Esophagus (tissue), 2 donors: ENCODE measurements at regions not wholly inside any gene's neighbourhood (a gene's known extent, or its start where the extent isn't known, plus 50 kb on each side); places are given as distances from the start of the nearest gene placed in this dataset.

Source experiments
- H3K27ac ChIP-seq, 2 donors: one replicate each; pipeline ENCODE4 v1.5.1; 2013; ENCODE audit warnings: low read depth in 2 of 2, mild to moderate bottlenecking in 2 of 2, inconsistent platforms in 1 of 2, low read length in 1 of 2, moderate library complexity in 1 of 2
- H3K27me3 ChIP-seq, 2 donors: one replicate each; pipeline ENCODE4 v1.6.1; 2013; ENCODE audit warnings: low read length in 2 of 2, control low read depth in 1 of 2, mild to moderate bottlenecking in 1 of 2; ENCODE audit not compliant: insufficient read depth in 2 of 2, control insufficient read depth in 1 of 2
- H3K36me3 ChIP-seq, 2 donors: one replicate each; pipeline ENCODE4 v1.6.1; 2013; ENCODE audit warnings: low read length in 1 of 2; ENCODE audit not compliant: control insufficient read depth in 2 of 2, insufficient read depth in 2 of 2
- H3K4me1 ChIP-seq, 2 donors: one replicate each; pipeline ENCODE4 v1.6.1; 2013; ENCODE audit warnings: low read length in 1 of 2; ENCODE audit not compliant: control insufficient read depth in 2 of 2, insufficient read depth in 2 of 2
- H3K4me3 ChIP-seq, 2 donors: one replicate each; pipeline ENCODE4 v1.5.1; 2013; ENCODE audit warnings: low read length in 2 of 2, mild to moderate bottlenecking in 2 of 2, low read depth in 1 of 2, moderate library complexity in 1 of 2
- H3K9me3 ChIP-seq, 2 donors: one replicate each; pipeline ENCODE4 v1.6.1; 2013; ENCODE audit warnings: mild to moderate bottlenecking in 2 of 2, low read depth in 1 of 2, low read length in 1 of 2, moderate library complexity in 1 of 2; ENCODE audit not compliant: control insufficient read depth in 2 of 2, insufficient read depth in 1 of 2
- WGBS, 2 donors: extraction: QIAGEN DNeasy Blood & Tissue Kit; methylation state at CpG; one replicate each; pipeline ENCODE4 v1.1.7; 2013; 5-methylcytosine and 5-hydroxymethylcytosine counted together
- donor health status: healthy with polysubstance abuse.
- donor health status: Bipolar disorder and iron deficiency.

DNA sequence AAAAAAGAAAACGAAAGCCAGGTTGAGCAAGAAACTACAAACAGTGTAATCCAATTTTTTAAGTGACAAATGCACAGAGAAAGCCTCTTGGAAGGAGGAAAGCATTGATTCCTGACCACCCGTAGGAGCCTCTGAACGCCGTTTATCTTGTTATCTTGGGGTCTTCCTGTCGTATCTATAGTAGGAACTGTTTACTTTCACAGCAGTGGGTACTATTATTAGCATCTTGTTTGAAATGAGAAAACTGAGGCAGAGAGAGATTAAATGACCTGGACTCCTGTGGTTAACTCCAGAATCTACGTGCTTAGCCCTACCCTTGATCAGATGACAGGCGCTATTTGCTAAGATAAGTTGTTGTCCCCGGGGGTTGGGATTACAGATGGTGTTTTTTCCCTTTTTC, 196.7 kb upstream of the FOXF1 start:
- H3K27ac ChIP-seq = no peak overlapping the region
- no peak overlapping the region for H3K4me3 ChIP-seq
- no peaks in the 10 kb centered on the region for H3K9me3 ChIP-seq
- H3K4me1 ChIP-seq = no peaks in the 10 kb centered on the region
- WGBS, 2 donors = 42 to 44% methylated on average over 8 of the region's 8 CpGs
- no peaks in the 10 kb centered on the region for H3K27me3 ChIP-seq
- H3K36me3 ChIP-seq = no peaks in the 10 kb centered on the region

DNA sequence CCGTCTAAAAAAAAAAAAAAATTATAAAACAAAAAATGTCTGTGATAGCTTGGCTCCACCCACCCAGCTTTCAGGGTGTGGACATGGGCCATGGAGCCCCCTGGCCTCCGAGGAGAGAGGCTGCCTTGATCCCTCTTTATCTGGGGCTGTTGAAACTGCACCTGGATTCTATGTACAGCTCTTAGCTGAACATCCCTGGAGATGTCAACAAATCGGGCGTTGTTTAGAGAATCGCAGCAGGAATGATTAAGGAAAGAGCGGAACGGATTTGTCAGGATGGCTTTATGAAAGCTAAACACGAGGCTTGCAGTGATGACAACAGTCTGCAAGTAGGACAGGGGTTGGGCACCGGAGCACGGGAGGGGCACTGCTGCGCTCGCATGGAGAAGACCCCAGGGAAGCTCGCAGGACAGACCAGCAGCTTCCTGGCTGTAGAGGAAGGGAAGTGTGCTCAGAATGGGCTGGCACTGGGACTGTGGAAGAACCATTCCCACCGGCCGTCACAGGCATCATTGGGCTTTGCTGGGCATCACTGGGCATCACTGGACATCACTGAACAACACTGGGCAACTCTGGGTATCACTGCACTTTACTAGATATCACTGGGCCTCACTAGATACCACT, 195.8 kb upstream of the FOXF1 start:
- 53 to 59% methylated on average over 15 of the region's 15 CpGs for WGBS, 2 donors
- H3K36me3 ChIP-seq = no peaks in the 10 kb centered on the region
- no peaks in the 10 kb centered on the region for H3K4me1 ChIP-seq
- H3K27ac ChIP-seq = no peak overlapping the region
- no peaks in the 10 kb centered on the region for H3K9me3 ChIP-seq
- H3K27me3 ChIP-seq = no peaks in the 10 kb centered on the region
- H3K4me3 ChIP-seq = no peak overlapping the region

- H3K27me3 ChIP-seq = no peaks in the 10 kb centered on the region
- H3K9me3 ChIP-seq = no peaks in the 10 kb centered on the region
- H3K4me1 ChIP-seq = no peaks in the 10 kb centered on the region
- H3K27ac ChIP-seq = no peak overlapping the region
- WGBS, 2 donors = 83 to 85% methylated on average over 21 of the region's 21 CpGs
- H3K36me3 ChIP-seq = no peaks in the 10 kb centered on the region
- no peak overlapping the region for H3K4me3 ChIP-seq
Measured at GRCh38 chr16:86316967-86317812, 193.1 kb upstream of the FOXF1 start.

GRCh38 chr16:86317813-86318650, 192.3 kb upstream of the FOXF1 start:
- Histone ChIP-seq H3K4me1 (peaks cover 0 to 2% of the 10 kb centered on the region in 2 donors), H3K36me3 (no peaks in the 10 kb centered on the region), H3K27me3 (no peaks in the 10 kb centered on the region), H3K9me3 (no peaks in the 10 kb centered on the region), H3K27ac (no peak overlapping the region), H3K4me3 (no peak overlapping the region)
- WGBS, 2 donors = 73% methylated on average over 13 of the region's 13 CpGs

- Histone ChIP-seq H3K4me3 (no peak overlapping the region), H3K9me3 (no peaks in the 10 kb centered on the region), H3K27ac (no peak overlapping the region), H3K36me3 (no peaks in the 10 kb centered on the region), H3K27me3 (no peaks in the 10 kb centered on the region), H3K4me1 (peaks cover 0 to 2% of the 10 kb centered on the region in 2 donors)
- WGBS, 2 donors = 72 to 74% methylated on average over 13 of the region's 13 CpGs
Measured at GRCh38 chr16:86319585-86320236, 190.6 kb upstream of the FOXF1 start.

DNA sequence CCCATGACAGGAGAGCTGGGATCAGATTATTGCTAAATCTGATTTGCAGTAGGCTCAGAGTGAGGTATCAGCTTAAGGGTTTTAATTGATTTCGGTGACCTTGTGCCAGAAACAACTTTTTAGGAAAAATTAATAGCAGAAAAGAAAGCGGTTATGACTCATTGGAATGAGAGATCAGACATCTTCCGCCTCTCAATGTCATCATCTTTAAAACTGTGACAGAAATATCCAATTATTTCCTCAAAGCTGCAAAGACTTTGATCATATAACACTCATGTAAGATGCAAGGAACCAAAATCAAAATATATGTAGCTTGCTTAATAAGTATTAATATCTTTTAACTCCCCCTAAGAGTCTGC, 190.1 kb upstream of the FOXF1 start:
- Histone ChIP-seq H3K4me1 (peaks cover 0 to 2% of the 10 kb centered on the region in 2 donors), H3K27ac (no peak overlapping the region), H3K27me3 (no peaks in the 10 kb centered on the region), H3K36me3 (no peaks in the 10 kb centered on the region), H3K9me3 (no peaks in the 10 kb centered on the region), H3K4me3 (no peak overlapping the region)
- 76 to 78% methylated on average over 3 of the region's 3 CpGs for WGBS, 2 donors

- no peaks in the 10 kb centered on the region for H3K27me3 ChIP-seq
- H3K27ac ChIP-seq = no peak overlapping the region
- 77% methylated on average over 9 of the region's 9 CpGs for WGBS, 2 donors
- H3K4me1 ChIP-seq = peaks cover 0 to 2% of the 10 kb centered on the region in 2 donors
- H3K4me3 ChIP-seq = no peak overlapping the region
- peaks cover 0 to 3% of the 10 kb centered on the region in 2 donors for H3K9me3 ChIP-seq
- H3K36me3 ChIP-seq = no peaks in the 10 kb centered on the region
Measured at GRCh38 chr16:86321491-86321890, 188.8 kb upstream of the FOXF1 start.

- peaks cover 0 to 3% of the 10 kb centered on the region in 2 donors for H3K9me3 ChIP-seq
- H3K27ac ChIP-seq = no peak overlapping the region
- H3K36me3 ChIP-seq = no peaks in the 10 kb centered on the region
- peaks cover 0 to 4% of the 10 kb centered on the region in 2 donors for H3K4me1 ChIP-seq
- 25 to 26% methylated on average over 6 of the region's 6 CpGs for WGBS, 2 donors
- no peak overlapping the region for H3K4me3 ChIP-seq
- H3K27me3 ChIP-seq = no peaks in the 10 kb centered on the region
Measured at GRCh38 chr16:86322283-86322682, 188.0 kb upstream of the FOXF1 start.

DNA sequence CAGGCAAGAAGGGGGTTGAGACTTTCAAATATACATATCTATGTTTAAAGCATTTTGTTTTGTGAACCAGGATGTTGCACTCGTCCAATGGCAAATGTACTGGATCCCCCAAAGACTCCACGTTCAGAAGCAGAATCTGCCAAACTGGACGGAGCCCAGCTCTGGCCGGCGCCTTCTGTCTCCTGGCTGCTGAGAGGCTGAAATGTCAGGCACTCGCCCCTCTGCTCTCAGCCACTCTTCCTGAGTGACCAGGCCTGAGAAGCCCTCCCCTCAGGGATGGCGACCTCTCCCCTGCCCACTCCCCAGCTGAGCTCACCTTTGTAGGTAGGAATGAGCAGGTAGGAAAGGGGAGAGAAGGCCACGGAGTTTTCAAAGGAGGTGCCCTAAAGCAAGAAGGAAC, 187.5 kb upstream of the FOXF1 start:
- 49 to 52% methylated on average over 8 of the region's 8 CpGs for WGBS, 2 donors
- H3K4me3 ChIP-seq = no peak overlapping the region
- peaks cover 0 to 4% of the 10 kb centered on the region in 2 donors for H3K4me1 ChIP-seq
- H3K27me3 ChIP-seq = no peaks in the 10 kb centered on the region
- H3K9me3 ChIP-seq = peaks cover 0 to 3% of the 10 kb centered on the region in 2 donors
- H3K27ac ChIP-seq = no peak overlapping the region
- no peaks in the 10 kb centered on the region for H3K36me3 ChIP-seq
